Panc1 (cell line): ENCODE measurements at regions not wholly inside any gene's neighbourhood (a gene's known extent, or its start where the extent isn't known, plus 50 kb on each side); places are given as distances from the start of the nearest gene placed in this dataset.

Experiments used
- POLR2AphosphoS5 ChIP-seq: IDR thresholded peaks from 2 replicates; pipeline ENCODE4 v1.6.1; 2012; ENCODE audit warnings: mild to moderate bottlenecking, low read depth, low read length, moderate library complexity
- SIN3A ChIP-seq: IDR thresholded peaks from 2 replicates; pipeline ENCODE4 v1.6.1; 2012; ENCODE audit warnings: low read depth, mild to moderate bottlenecking, low read length, moderate library complexity, borderline replicate concordance; ENCODE audit not compliant: insufficient read depth
- TCF7L2 ChIP-seq: IDR thresholded peaks from 2 replicates; pipeline ENCODE4 v1.6.1; 2011; ENCODE audit warnings: mild to moderate bottlenecking, low read depth, low read length, inconsistent platforms
- TF ChIP-seq, protein P1 (sequence below), 2 experiments: IDR thresholded peaks; 2 replicates each; pipeline ENCODE4 v1.6.1; 2011 to 2012; ENCODE audit warnings: low read depth in 2 of 2, control low read depth in 1 of 2, low read length in 1 of 2, mild to moderate bottlenecking in 1 of 2, moderate library complexity in 1 of 2; ENCODE audit not compliant: insufficient read depth in 1 of 2
- TF ChIP-seq, protein P2 (sequence below): fragments of 450-650 bp; IDR thresholded peaks from 2 replicates; pipeline ENCODE4 v1.5.1; 2017; ENCODE audit warnings: mild to moderate bottlenecking

DNA sequence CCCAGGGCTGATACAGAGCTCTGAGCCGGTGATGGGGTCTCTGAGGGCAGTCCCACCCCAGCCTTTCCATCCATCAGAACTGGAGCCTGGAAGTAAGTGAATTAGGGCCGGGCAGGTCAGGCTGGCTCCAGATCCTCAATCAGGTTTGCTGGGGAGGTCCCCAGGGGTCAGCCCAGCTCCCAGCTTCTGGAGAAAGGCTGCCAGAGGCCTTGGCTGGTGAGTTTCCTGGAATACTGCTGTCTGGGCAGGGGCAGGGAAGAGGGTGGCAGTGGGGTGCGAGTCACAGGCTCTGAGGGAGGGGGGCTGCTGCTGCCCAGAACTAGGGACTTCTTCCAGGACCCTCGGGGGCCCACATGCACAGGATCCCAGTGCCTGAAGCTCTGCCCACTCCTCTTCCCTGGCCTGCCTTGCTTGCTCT is 200.6 kb upstream of the MVB12B start:
- TF ChIP-seq POLR2AphosphoS5 (no peak), TCF7L2 (no peak), SIN3A (no peak)
- TF ChIP-seq, protein P1, sequence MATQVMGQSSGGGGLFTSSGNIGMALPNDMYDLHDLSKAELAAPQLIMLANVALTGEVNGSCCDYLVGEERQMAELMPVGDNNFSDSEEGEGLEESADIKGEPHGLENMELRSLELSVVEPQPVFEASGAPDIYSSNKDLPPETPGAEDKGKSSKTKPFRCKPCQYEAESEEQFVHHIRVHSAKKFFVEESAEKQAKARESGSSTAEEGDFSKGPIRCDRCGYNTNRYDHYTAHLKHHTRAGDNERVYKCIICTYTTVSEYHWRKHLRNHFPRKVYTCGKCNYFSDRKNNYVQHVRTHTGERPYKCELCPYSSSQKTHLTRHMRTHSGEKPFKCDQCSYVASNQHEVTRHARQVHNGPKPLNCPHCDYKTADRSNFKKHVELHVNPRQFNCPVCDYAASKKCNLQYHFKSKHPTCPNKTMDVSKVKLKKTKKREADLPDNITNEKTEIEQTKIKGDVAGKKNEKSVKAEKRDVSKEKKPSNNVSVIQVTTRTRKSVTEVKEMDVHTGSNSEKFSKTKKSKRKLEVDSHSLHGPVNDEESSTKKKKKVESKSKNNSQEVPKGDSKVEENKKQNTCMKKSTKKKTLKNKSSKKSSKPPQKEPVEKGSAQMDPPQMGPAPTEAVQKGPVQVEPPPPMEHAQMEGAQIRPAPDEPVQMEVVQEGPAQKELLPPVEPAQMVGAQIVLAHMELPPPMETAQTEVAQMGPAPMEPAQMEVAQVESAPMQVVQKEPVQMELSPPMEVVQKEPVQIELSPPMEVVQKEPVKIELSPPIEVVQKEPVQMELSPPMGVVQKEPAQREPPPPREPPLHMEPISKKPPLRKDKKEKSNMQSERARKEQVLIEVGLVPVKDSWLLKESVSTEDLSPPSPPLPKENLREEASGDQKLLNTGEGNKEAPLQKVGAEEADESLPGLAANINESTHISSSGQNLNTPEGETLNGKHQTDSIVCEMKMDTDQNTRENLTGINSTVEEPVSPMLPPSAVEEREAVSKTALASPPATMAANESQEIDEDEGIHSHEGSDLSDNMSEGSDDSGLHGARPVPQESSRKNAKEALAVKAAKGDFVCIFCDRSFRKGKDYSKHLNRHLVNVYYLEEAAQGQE (IDR thresholded peaks at IDR 0.05; ENCODE audit: insufficient read depth in 1 of 2, low read depth in 2 of 2, low read length in 1 of 2): no peak
- TF ChIP-seq, protein P2, sequence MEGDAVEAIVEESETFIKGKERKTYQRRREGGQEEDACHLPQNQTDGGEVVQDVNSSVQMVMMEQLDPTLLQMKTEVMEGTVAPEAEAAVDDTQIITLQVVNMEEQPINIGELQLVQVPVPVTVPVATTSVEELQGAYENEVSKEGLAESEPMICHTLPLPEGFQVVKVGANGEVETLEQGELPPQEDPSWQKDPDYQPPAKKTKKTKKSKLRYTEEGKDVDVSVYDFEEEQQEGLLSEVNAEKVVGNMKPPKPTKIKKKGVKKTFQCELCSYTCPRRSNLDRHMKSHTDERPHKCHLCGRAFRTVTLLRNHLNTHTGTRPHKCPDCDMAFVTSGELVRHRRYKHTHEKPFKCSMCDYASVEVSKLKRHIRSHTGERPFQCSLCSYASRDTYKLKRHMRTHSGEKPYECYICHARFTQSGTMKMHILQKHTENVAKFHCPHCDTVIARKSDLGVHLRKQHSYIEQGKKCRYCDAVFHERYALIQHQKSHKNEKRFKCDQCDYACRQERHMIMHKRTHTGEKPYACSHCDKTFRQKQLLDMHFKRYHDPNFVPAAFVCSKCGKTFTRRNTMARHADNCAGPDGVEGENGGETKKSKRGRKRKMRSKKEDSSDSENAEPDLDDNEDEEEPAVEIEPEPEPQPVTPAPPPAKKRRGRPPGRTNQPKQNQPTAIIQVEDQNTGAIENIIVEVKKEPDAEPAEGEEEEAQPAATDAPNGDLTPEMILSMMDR: no peak
